MCF 10A (cell line): ENCODE measurements at regions not wholly inside any gene's neighbourhood (a gene's known extent, or its start where the extent isn't known, plus 50 kb on each side); places are given as distances from the start of the nearest gene placed in this dataset.

Experiments used
- BruUV-seq: library from RNA; stranded (reverse); fragments of 400-500 nt; replicated peaks from 2 replicates; lab custom pipeline; 2021; lab: Mats Ljungman, UMichigan
- CTCF ChIA-PET: fragments of 300-600 bp; sonication (Branson Sonifier 250); formaldehyde crosslinking; extraction: SDS; loops from one replicate; lab custom pipeline; 2021; ENCODE audit warnings: antibody characterized with exemption, inconsistent platforms; lab: Yijun Ruan, JAX
- POLR2A ChIA-PET: fragments of 300-600, 350-650 bp; sonication (Branson Sonifier 250); formaldehyde crosslinking; extraction: SDS; loops from one replicate; lab custom pipeline; 2020; ENCODE audit warnings: antibody characterized with exemption, inconsistent platforms; lab: Yijun Ruan, JAX
- DNase-seq: peaks from one replicate; pipeline ENCODE4 v3.0.0-alpha.2; 2018; ENCODE audit not compliant: unreplicated experiment
- H3K27ac Mint-ChIP-seq: one replicate; pipeline ENCODE4 v1.8.0; 2022; ENCODE audit warnings: mild to moderate bottlenecking, low read depth, mixed read lengths; ENCODE audit not compliant: unreplicated experiment
- H3K27me3 Mint-ChIP-seq: one replicate; pipeline ENCODE4 v1.8.0; 2022; ENCODE audit warnings: mixed read lengths; ENCODE audit not compliant: insufficient read depth, unreplicated experiment
- H3K36me3 Mint-ChIP-seq: one replicate; pipeline ENCODE4 v1.8.0; 2022; ENCODE audit warnings: mild to moderate bottlenecking, moderate library complexity, mixed read lengths; ENCODE audit not compliant: insufficient read depth, unreplicated experiment
- H3K4me1 Mint-ChIP-seq: one replicate; pipeline ENCODE4 v1.8.0; 2022; ENCODE audit warnings: mixed read lengths; ENCODE audit not compliant: insufficient read depth, unreplicated experiment
- H3K4me3 Mint-ChIP-seq: one replicate; pipeline ENCODE4 v1.8.0; 2022; ENCODE audit warnings: mild to moderate bottlenecking, moderate library complexity, mixed read lengths; ENCODE audit not compliant: unreplicated experiment
- H3K9me3 Mint-ChIP-seq: one replicate; pipeline ENCODE4 v1.8.0; 2022; ENCODE audit warnings: mixed read lengths; ENCODE audit not compliant: unreplicated experiment
- CTCF ChIP-seq: fragments of 200-600 bp; IDR thresholded peaks from one replicate; pipeline ENCODE4 v1.8.0; 2022; ENCODE audit warnings: antibody characterized with exemption, mild to moderate bottlenecking; ENCODE audit not compliant: unreplicated experiment
- intact Hi-C: fragments of 100-400 bp; cut with micrococcal nuclease; formaldehyde crosslinking; loops from 2 replicates; pipeline ENCODE4 v1.14.1; 2022

- CTCF ChIA-PET = interaction anchor here (0.6 to 1.8 kb wide), 2 partner anchors 10 to 22 kb away, joined by 5 to 6 read pairs; no protein-coding TSS in a partner anchor
- Mint-ChIP-seq H3K27me3 (no peaks in the 10 kb centered on the region), H3K9me3 (no peaks in the 10 kb centered on the region), H3K4me3 (no peak overlapping the region), H3K27ac (no peak overlapping the region), H3K4me1 (no peaks in the 10 kb centered on the region), H3K36me3 (no peaks in the 10 kb centered on the region)
- POLR2A ChIA-PET = no interaction called here
- no peak for TF ChIP-seq CTCF
- intact Hi-C loops = no loop called here
- BruUV-seq = no TSS peak
- no peak for DNase-seq
Measured at GRCh38 chr2:164328310-164328709, 293.0 kb downstream of the GRB14 start.

GRCh38 chr2:164323978-164324377, 297.3 kb downstream of the GRB14 start:
- no peak for DNase-seq
- Mint-ChIP-seq H3K9me3 (no peaks in the 10 kb centered on the region), H3K27me3 (no peaks in the 10 kb centered on the region), H3K4me3 (no peak overlapping the region), H3K36me3 (no peaks in the 10 kb centered on the region), H3K4me1 (no peaks in the 10 kb centered on the region), H3K27ac (no peak overlapping the region)
- intact Hi-C loops = no loop called here
- no TSS peak for BruUV-seq
- ChIA-PET CTCF (no interaction called here), POLR2A (no interaction called here)
- no peak for TF ChIP-seq CTCF

- CTCF ChIA-PET = interaction anchor here (0.6 to 0.7 kb wide), 3 partner anchors 59 to 141 kb away, joined by 3 read pairs; no protein-coding TSS in a partner anchor
- POLR2A ChIA-PET = no interaction called here
- Mint-ChIP-seq H3K36me3 (no peaks in the 10 kb centered on the region), H3K4me3 (no peak overlapping the region), H3K27ac (no peak overlapping the region), H3K9me3 (no peaks in the 10 kb centered on the region), H3K4me1 (no peaks in the 10 kb centered on the region), H3K27me3 (no peaks in the 10 kb centered on the region)
- peak; percentile 57 for DNase-seq
- no peak for TF ChIP-seq CTCF
- no TSS peak for BruUV-seq
- intact Hi-C loops = no loop called here
Measured at GRCh38 chr2:164314148-164314547, 307.1 kb downstream of the GRB14 start.

- no peak for DNase-seq
- Mint-ChIP-seq H3K27me3 (no peaks in the 10 kb centered on the region), H3K36me3 (no peaks in the 10 kb centered on the region), H3K27ac (no peak overlapping the region), H3K4me1 (no peaks in the 10 kb centered on the region), H3K9me3 (no peaks in the 10 kb centered on the region), H3K4me3 (no peak overlapping the region)
- no TSS peak for BruUV-seq
- TF ChIP-seq CTCF = no peak
- CTCF ChIA-PET = no interaction called here
- intact Hi-C loops = no loop called here
- POLR2A ChIA-PET = interaction anchor here (0.7 kb wide), 1 partner anchor 24 kb away, joined by 3 read pairs; no protein-coding TSS in a partner anchor
Measured at GRCh38 chr2:164306872-164307271, 314.4 kb downstream of the GRB14 start.
